Loucy (cell line): ENCODE measurements at regions not wholly inside any gene's neighbourhood (a gene's known extent, or its start where the extent isn't known, plus 50 kb on each side); places are given as distances from the start of the nearest gene placed in this dataset.

Experiments used
- H2AFZ ChIP-seq: fragments of 200-600 bp; sonication (generic); 2 replicates; pipeline ENCODE4 v1.6.0; 2016; ENCODE audit warnings: antibody characterized with exemption, mild to moderate bottlenecking, low read length, moderate library complexity
- H3F3A ChIP-seq: fragments of 200-600 bp; 2 replicates; pipeline ENCODE4 v1.6.0; 2016; ENCODE audit warnings: antibody characterized with exemption, low read depth, mild to moderate bottlenecking
- H3K27me3 ChIP-seq: fragments of 200-600 bp; sonication (generic); 2 replicates; pipeline ENCODE4 v1.6.1; 2014; ENCODE audit warnings: low read length, mild to moderate bottlenecking; ENCODE audit not compliant: insufficient read depth, poor library complexity, severe bottlenecking
- H3K36me3 ChIP-seq: fragments of 200-600 bp; sonication (generic); 2 replicates; pipeline ENCODE4 v1.6.1; 2016; ENCODE audit warnings: low read length; ENCODE audit not compliant: insufficient read depth
- H3K4me1 ChIP-seq: fragments of 200-600 bp; sonication (generic); 2 replicates; pipeline ENCODE4 v1.5.1; 2014; ENCODE audit warnings: low read length, mild to moderate bottlenecking; ENCODE audit not compliant: insufficient read depth, poor library complexity, severe bottlenecking
- H3K4me2 ChIP-seq: fragments of 200-600 bp; sonication (generic); 2 replicates; pipeline ENCODE4 v1.6.0; 2014; ENCODE audit warnings: antibody characterized with exemption, low read length, low read depth, mild to moderate bottlenecking; ENCODE audit not compliant: poor library complexity, severe bottlenecking
- H3K4me3 ChIP-seq: fragments of 200-600 bp; sonication (generic); 2 replicates; pipeline ENCODE4 v1.5.1; 2014; ENCODE audit warnings: low read length, mild to moderate bottlenecking, mixed read lengths; ENCODE audit not compliant: poor library complexity, severe bottlenecking
- H3K79me2 ChIP-seq: fragments of 200-600 bp; sonication (generic); 2 replicates; pipeline ENCODE4 v1.6.1; 2014; ENCODE audit warnings: low read length; ENCODE audit not compliant: insufficient read depth
- H3K9ac ChIP-seq: fragments of 200-600 bp; sonication (generic); 2 replicates; pipeline ENCODE4 v1.6.0; 2014; ENCODE audit warnings: mild to moderate bottlenecking, low read depth, low read length, moderate library complexity; ENCODE audit not compliant: poor library complexity, severe bottlenecking
- H3K9me2 ChIP-seq: fragments of 200-600 bp; sonication (generic); replicated peaks from 2 replicates; pipeline ENCODE4 v1.6.1; 2016; ENCODE audit warnings: low read depth, low read length, mixed read lengths
- H3K9me3 ChIP-seq: fragments of 200-600 bp; sonication (generic); 2 replicates; pipeline ENCODE4 v1.6.1; 2014; ENCODE audit warnings: mild to moderate bottlenecking, antibody characterized with exemption, low read length, low read depth; ENCODE audit not compliant: insufficient read depth
- H4K20me1 ChIP-seq: fragments of 200-600 bp; sonication (generic); 2 replicates; pipeline ENCODE4 v1.6.0; 2014; ENCODE audit warnings: antibody characterized with exemption, low read length, mild to moderate bottlenecking; ENCODE audit not compliant: insufficient read depth, poor library complexity, severe bottlenecking
- EZH2phosphoT487 ChIP-seq: fragments of 200-600 bp; IDR thresholded peaks from 2 replicates; pipeline ENCODE4 v1.6.1; 2018; ENCODE audit warnings: antibody characterized with exemption, mild to moderate bottlenecking, moderate library complexity, borderline replicate concordance
- TF ChIP-seq, protein P1 (sequence below): fragments of 200-600 bp; sonication (generic); conservative IDR thresholded peaks from 2 replicates; pipeline ENCODE4 v1.5.1; 2014; ENCODE audit warnings: mild to moderate bottlenecking, antibody characterized with exemption, low read length

DNA sequence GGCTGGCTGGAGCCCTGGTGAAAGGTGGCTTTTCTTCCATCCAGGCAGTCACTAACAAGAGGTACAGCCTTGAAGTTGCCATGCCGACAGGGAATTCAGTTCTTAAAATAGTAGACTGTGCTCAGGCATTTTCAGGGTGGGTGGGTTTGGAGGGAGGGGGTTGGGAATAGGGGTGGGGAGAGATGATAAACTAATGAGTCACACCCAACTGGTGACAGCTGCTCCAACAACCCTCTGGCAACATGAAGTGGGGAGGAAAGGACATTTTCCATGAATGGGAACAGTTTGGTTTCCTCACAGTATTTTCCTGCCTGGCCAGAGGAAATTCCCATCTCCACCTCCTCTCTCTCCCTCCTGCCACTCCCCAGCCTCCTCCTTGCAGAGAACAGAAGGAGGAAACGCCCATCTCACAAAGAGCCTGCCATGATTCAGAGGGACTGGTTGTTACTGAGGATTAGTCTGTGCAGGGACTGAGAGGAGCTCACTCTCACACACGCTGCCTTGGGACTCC is 113.0 kb upstream of the SLC1A4 start:
- H3K4me2 ChIP-seq, result no peak overlapping the region
- H2AFZ ChIP-seq, result no peak overlapping the region
- H3K27me3 ChIP-seq, result no peaks in the 10 kb centered on the region
- no peaks in the 10 kb centered on the region for H3K9me2 ChIP-seq
- no peak overlapping the region for H3K4me3 ChIP-seq
- H3K4me1 ChIP-seq, result peaks cover 4% of the 10 kb centered on the region
- H3K9me3 ChIP-seq, result no peaks in the 10 kb centered on the region
- TF ChIP-seq, protein P1, sequence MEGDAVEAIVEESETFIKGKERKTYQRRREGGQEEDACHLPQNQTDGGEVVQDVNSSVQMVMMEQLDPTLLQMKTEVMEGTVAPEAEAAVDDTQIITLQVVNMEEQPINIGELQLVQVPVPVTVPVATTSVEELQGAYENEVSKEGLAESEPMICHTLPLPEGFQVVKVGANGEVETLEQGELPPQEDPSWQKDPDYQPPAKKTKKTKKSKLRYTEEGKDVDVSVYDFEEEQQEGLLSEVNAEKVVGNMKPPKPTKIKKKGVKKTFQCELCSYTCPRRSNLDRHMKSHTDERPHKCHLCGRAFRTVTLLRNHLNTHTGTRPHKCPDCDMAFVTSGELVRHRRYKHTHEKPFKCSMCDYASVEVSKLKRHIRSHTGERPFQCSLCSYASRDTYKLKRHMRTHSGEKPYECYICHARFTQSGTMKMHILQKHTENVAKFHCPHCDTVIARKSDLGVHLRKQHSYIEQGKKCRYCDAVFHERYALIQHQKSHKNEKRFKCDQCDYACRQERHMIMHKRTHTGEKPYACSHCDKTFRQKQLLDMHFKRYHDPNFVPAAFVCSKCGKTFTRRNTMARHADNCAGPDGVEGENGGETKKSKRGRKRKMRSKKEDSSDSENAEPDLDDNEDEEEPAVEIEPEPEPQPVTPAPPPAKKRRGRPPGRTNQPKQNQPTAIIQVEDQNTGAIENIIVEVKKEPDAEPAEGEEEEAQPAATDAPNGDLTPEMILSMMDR, result no peak
- no peak for TF ChIP-seq EZH2phosphoT487
- no peak overlapping the region for H3K9ac ChIP-seq
- no peaks in the 10 kb centered on the region for H4K20me1 ChIP-seq
- no peaks in the 10 kb centered on the region for H3F3A ChIP-seq
- no peaks in the 10 kb centered on the region for H3K79me2 ChIP-seq
- H3K36me3 ChIP-seq, result no peaks in the 10 kb centered on the region

DNA sequence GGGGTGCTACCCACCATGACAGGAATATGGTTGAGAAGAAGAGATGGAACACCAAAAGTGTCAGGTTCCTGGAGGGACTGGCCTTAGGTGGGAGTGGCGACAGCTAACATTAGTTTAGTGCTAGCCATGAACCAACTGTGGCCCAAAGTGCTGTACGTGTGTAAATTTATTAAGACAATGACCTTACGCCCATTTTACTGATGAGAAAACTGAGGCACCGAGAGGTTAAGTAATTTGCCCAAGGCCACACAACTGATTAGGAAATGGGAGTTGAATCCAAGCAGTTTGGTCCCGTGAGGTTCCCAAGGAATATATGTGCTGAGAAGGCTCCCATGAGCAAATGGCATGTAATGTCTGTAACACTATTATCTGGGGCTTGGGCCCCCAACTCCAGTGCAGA is 109.5 kb upstream of the SLC1A4 start:
- Histone ChIP-seq H3F3A (no peaks in the 10 kb centered on the region), H3K36me3 (no peaks in the 10 kb centered on the region), H3K4me2 (no peak overlapping the region), H3K9ac (no peak overlapping the region), H3K79me2 (no peaks in the 10 kb centered on the region), H3K9me2 (no peaks in the 10 kb centered on the region), H3K4me3 (no peak overlapping the region), H3K27me3 (no peaks in the 10 kb centered on the region), H3K9me3 (no peaks in the 10 kb centered on the region), H2AFZ (no peak overlapping the region), H3K4me1 (peaks cover 4% of the 10 kb centered on the region), H4K20me1 (no peaks in the 10 kb centered on the region)
- TF ChIP-seq EZH2phosphoT487, result no peak
- TF ChIP-seq, protein P1, result no peak

DNA sequence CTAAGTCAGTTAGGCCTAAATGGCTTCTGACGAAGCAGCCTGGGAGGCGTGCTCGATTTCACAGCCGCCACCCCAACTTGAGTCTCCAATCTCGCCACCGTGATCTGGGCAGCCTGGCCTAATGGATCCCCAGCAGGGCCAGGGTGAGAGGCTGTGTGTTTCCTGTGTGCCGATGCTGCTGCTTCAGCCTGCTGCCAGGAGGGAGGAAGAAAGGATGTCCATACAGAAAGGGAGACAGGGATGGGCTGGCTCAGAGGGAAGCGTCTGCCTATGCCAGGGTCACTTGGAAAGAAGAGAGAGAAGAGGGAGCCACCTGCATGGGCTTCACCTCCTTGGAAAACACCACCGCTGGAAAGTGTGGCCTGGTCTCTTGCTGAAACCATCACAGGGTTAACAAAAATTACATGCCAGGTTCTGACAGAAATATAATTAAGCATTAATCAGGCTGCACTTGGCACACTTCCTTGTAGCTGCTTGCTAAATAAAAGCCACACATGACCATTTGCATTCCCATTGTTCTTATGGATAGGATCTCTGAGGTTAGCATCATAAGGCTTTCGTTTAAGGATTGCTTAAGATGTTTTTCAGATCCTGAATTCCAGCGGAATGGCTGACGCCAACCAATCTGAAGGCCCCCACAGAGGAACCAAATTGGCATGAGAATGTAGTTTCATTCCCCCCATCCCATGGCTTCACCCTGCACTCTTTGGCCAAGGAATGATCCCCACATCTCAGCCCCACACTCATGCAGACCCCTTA is 108.8 kb upstream of the SLC1A4 start:
- no peaks in the 10 kb centered on the region for H4K20me1 ChIP-seq
- H3K4me1 ChIP-seq, result peaks cover 4% of the 10 kb centered on the region
- H3K36me3 ChIP-seq, result no peaks in the 10 kb centered on the region
- H3K27me3 ChIP-seq, result no peaks in the 10 kb centered on the region
- H2AFZ ChIP-seq, result no peak overlapping the region
- H3K9me2 ChIP-seq, result no peaks in the 10 kb centered on the region
- H3K9ac ChIP-seq, result no peak overlapping the region
- H3K4me2 ChIP-seq, result no peak overlapping the region
- no peaks in the 10 kb centered on the region for H3F3A ChIP-seq
- TF ChIP-seq, protein P1, result no peak
- TF ChIP-seq EZH2phosphoT487, result no peak
- no peaks in the 10 kb centered on the region for H3K79me2 ChIP-seq
- no peaks in the 10 kb centered on the region for H3K9me3 ChIP-seq
- H3K4me3 ChIP-seq, result no peak overlapping the region
